B cell (primary cell): ENCODE measurements at regions not wholly inside any gene's neighbourhood (a gene's known extent, or its start where the extent isn't known, plus 50 kb on each side); places are given as distances from the start of the nearest gene placed in this dataset.

Experiments used
- EZH2 ChIP-seq: IDR thresholded peaks from 2 replicates; pipeline ENCODE4 v1.6.1; 2012; ENCODE audit warnings: borderline replicate concordance, low read depth, mild to moderate bottlenecking, moderate library complexity, low read length; ENCODE audit not compliant: insufficient read depth, poor library complexity, severe bottlenecking
- TF ChIP-seq, protein P1 (sequence below): fragments of 200-600 bp; IDR thresholded peaks from one replicate; pipeline ENCODE4 v1.8.0; 2022; ENCODE audit warnings: antibody characterized with exemption, mild to moderate bottlenecking

DNA sequence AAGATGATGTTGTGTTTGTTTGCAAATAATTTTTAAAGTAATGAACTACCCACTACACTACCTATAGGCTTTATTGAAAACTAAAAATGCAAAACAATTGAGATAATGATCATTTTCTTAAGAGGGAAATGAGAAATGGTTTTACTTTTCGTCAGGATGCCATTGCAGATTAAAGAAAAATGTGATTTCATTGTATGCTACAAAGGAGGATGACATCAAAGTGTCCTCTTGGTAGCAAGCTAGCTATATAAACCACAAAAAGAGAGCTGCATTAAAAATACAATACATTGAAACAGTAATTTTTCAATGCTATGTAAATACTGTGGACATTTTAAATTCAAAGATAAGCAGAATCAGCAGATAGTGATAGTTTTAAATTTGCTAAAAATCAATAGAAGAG lies 87.5 kb upstream of the DPYD start:
- TF ChIP-seq, protein P1, sequence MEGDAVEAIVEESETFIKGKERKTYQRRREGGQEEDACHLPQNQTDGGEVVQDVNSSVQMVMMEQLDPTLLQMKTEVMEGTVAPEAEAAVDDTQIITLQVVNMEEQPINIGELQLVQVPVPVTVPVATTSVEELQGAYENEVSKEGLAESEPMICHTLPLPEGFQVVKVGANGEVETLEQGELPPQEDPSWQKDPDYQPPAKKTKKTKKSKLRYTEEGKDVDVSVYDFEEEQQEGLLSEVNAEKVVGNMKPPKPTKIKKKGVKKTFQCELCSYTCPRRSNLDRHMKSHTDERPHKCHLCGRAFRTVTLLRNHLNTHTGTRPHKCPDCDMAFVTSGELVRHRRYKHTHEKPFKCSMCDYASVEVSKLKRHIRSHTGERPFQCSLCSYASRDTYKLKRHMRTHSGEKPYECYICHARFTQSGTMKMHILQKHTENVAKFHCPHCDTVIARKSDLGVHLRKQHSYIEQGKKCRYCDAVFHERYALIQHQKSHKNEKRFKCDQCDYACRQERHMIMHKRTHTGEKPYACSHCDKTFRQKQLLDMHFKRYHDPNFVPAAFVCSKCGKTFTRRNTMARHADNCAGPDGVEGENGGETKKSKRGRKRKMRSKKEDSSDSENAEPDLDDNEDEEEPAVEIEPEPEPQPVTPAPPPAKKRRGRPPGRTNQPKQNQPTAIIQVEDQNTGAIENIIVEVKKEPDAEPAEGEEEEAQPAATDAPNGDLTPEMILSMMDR, result no peak
- no peak for TF ChIP-seq EZH2
